ENCODE measurements at regions not wholly inside any gene's neighbourhood (a gene's known extent, or its start where the extent isn't known, plus 50 kb on each side); places are given as distances from the start of the nearest gene placed in this dataset.

DNA sequence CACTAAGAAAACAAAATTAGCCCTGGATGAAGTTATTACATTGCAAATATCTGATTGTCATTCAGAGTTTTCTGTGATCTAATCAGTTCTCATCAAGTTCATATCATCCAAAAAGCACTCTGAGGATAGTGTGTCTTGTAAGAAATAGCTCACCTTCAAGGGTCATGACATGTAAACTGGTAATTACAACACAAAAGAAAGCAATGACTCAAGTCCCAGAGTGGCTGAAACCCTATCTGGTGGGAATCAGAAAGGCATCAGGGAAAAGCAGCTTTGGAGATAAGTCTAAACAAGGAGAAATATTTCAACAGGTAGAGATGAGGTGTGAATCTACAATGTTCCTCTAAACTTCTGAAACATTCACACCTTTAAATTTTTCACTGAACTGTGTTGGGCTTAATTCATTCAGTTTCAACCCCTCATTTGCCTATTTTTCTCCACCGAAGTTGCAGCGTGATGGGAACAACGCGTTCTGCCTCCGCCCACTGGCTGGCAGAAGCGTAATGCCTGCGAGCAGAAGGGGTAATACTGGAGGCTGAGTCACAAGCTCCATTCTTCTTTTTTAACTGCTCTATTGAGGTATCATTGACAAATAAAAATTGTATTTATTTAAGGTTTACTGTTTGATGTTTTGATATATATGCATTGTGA, 155.2 kb upstream of the IPO5 start:
- intact Hi-C loops (cut with micrococcal nuclease) (no loop called here), in situ Hi-C loops (cut with MboI) (no loop called here)
- Histone ChIP-seq H2AFZ (ENCODE audit: low read depth, low read length) (no peak overlapping the region), H3K9me1 (ENCODE audit: control insufficient read depth, insufficient read depth, low read length) (no peaks in the 10 kb centered on the region), H4K20me1 (replicated peaks; ENCODE audit: control insufficient read depth, insufficient read depth, low read length) (no peaks in the 10 kb centered on the region), H3K4me3 (no peak overlapping the region), H3K79me2 (ENCODE audit: control insufficient read depth, insufficient read depth, low read length) (no peaks in the 10 kb centered on the region), H3K9ac (ENCODE audit: insufficient read depth in 1 of 2, low read depth in 2 of 2, low read length in 2 of 2) (no peak overlapping the region), H3K4me1 (replicated peaks in 1 of 2; ENCODE audit: control insufficient read depth in 2 of 2, insufficient read depth in 2 of 2, low read length in 2 of 2) (no peaks in the 10 kb centered on the region), H3K27ac (ENCODE audit: extremely low read depth, low read depth, low read length) (no peak overlapping the region), H3K4me2 (ENCODE audit: insufficient read depth, low read length) (no peak overlapping the region), H3K36me3 (ENCODE audit: control insufficient read depth, insufficient read depth, low read length) (no peaks in the 10 kb centered on the region), H3K27me3 (ENCODE audit: control insufficient read depth in 2 of 2, insufficient read depth in 2 of 2, low read length in 2 of 2) (no peaks in the 10 kb centered on the region), H3K9me3 (replicated peaks; ENCODE audit: control insufficient read depth, insufficient read depth, low read depth, low read length) (no peaks in the 10 kb centered on the region)
- DNase-seq (ENCODE audit: extremely low read depth in 1 of 4, low spot score in 3 of 4) (no peak), FAIRE-seq (no peak), ATAC-seq (no peak)
- CTCF ChIA-PET (ENCODE audit: low intra/inter-chr PET ratio) = no interaction called here
- no peak for TF ChIP-seq XRCC3 (IDR thresholded peaks at IDR 0.05)
- TF ChIP-seq ZBTB17 (CRISPR knock-in tag; IDR thresholded peaks at IDR 0.05) = no peak
- no peak for TF ChIP-seq ZNF408 (CRISPR knock-in tag; IDR thresholded peaks at IDR 0.05; ENCODE audit: low read depth)
- TF ChIP-seq CBX8 (IDR thresholded peaks at IDR 0.05; ENCODE audit: borderline replicate concordance, extremely low read depth, low read depth, low read length, poor library complexity, severe bottlenecking) = no peak
- no peak for TF ChIP-seq ZNF165 (CRISPR knock-in tag; IDR thresholded peaks at IDR 0.05; ENCODE audit: borderline replicate concordance)
- no peak for TF ChIP-seq GTF2B (IDR thresholded peaks at IDR 0.05; ENCODE audit: extremely low read depth, insufficient read length)
- no peak for TF ChIP-seq MXI1 (IDR thresholded peaks at IDR 0.05; ENCODE audit: low read depth, low read length)
- no peak for TF ChIP-seq NR4A1 (CRISPR knock-in tag; IDR thresholded peaks at IDR 0.05)
- TF ChIP-seq NR4A1 (tag; IDR thresholded peaks at IDR 0.05) = no peak
- no peak for TF ChIP-seq ZNF644 (tag; IDR thresholded peaks at IDR 0.05; ENCODE audit: low read depth)
- no peak for TF ChIP-seq GTF2F1 (IDR thresholded peaks at IDR 0.05; ENCODE audit: low read depth, low read length)
- no peak for TF ChIP-seq MED1 (CRISPR knock-in tag; IDR thresholded peaks at IDR 0.05; ENCODE audit: borderline replicate concordance)
- TF ChIP-seq ZNF551 (CRISPR knock-in tag; IDR thresholded peaks at IDR 0.05) = no peak
- TF ChIP-seq BRCA1 (IDR thresholded peaks at IDR 0.05) = no peak
- no peak for TF ChIP-seq BRCA1 (CRISPR knock-in tag; IDR thresholded peaks at IDR 0.05)
- no peak for TF ChIP-seq PTBP1 (IDR thresholded peaks at IDR 0.05; ENCODE audit: low read depth, low read length)
- no peak for TF ChIP-seq ATF3 (IDR thresholded peaks at IDR 0.05)
- TF ChIP-seq ATF3 (CRISPR knock-in tag; conservative IDR thresholded peaks at IDR 0.05) = no peak
- BruUV-seq (replicated peaks) = no TSS peak
- 0% methylated on average over 7 of the region's 7 CpGs for WGBS (ENCODE audit: insufficient coverage, low coverage, missing lambda C conversion rate)
- POLR2A ChIA-PET = no interaction called here

All from K562 (cell line).